Transverse colon (tissue), 4 donors: ENCODE measurements at regions not wholly inside any gene's neighbourhood (a gene's known extent, or its start where the extent isn't known, plus 50 kb on each side); places are given as distances from the start of the nearest gene placed in this dataset.

Experiments
- EP300 ChIP-seq: sonication (generic); formaldehyde crosslinking; IDR thresholded peaks from one replicate; pipeline ENCODE4 v1.6.1; 2017; ENCODE audit warnings: antibody characterized with exemption, low read depth
- POLR2A ChIP-seq: fragments of 450-650 bp; IDR thresholded peaks from one replicate; pipeline ENCODE4 v1.6.1; 2016; ENCODE audit warnings: antibody characterized with exemption, mild to moderate bottlenecking, moderate library complexity
- POLR2AphosphoS5 ChIP-seq, 3 donors: sonication (generic); formaldehyde crosslinking; IDR thresholded peaks; one replicate each; pipeline ENCODE4 v1.6.1; 2016; ENCODE audit warnings: antibody characterized with exemption in 3 of 3
- TF ChIP-seq, protein P1 (sequence below), 5 experiments: fragments of 200-600 bp in 3 of 5; fragments of 450-650 bp in 2 of 5; sonication (generic) in 3 of 5; IDR thresholded peaks; 1 replicate in 2 of 5; 2 replicates in 3 of 5; pipeline ENCODE4 v1.5.1; 2016 to 2017; ENCODE audit warnings: antibody characterized with exemption in 5 of 5, inconsistent platforms in 3 of 5, mild to moderate bottlenecking in 2 of 5, moderate library complexity in 1 of 5

GRCh38 chr3:177414093-177414492 lies 216.8 kb upstream of the TBL1XR1 start:
- TF ChIP-seq, protein P1, sequence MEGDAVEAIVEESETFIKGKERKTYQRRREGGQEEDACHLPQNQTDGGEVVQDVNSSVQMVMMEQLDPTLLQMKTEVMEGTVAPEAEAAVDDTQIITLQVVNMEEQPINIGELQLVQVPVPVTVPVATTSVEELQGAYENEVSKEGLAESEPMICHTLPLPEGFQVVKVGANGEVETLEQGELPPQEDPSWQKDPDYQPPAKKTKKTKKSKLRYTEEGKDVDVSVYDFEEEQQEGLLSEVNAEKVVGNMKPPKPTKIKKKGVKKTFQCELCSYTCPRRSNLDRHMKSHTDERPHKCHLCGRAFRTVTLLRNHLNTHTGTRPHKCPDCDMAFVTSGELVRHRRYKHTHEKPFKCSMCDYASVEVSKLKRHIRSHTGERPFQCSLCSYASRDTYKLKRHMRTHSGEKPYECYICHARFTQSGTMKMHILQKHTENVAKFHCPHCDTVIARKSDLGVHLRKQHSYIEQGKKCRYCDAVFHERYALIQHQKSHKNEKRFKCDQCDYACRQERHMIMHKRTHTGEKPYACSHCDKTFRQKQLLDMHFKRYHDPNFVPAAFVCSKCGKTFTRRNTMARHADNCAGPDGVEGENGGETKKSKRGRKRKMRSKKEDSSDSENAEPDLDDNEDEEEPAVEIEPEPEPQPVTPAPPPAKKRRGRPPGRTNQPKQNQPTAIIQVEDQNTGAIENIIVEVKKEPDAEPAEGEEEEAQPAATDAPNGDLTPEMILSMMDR (IDR thresholded peaks at IDR 0.05): no peak
- TF ChIP-seq POLR2A: no peak
- no peak for TF ChIP-seq POLR2AphosphoS5 (IDR thresholded peaks at IDR 0.05)
- no peak for TF ChIP-seq EP300
